Glutamatergic neuron (in vitro differentiated cells): ENCODE measurements at regions not wholly inside any gene's neighbourhood (a gene's known extent, or its start where the extent isn't known, plus 50 kb on each side); places are given as distances from the start of the nearest gene placed in this dataset.

Experiments used
- DNase-seq: peaks from one replicate; pipeline ENCODE4 v3.0.0; 2022
- H3K27ac Mint-ChIP-seq: one replicate; pipeline ENCODE4 v1.8.0; 2020; ENCODE audit warnings: mild to moderate bottlenecking, mixed read lengths, inconsistent platforms; ENCODE audit not compliant: unreplicated experiment
- H3K27me3 Mint-ChIP-seq: one replicate; pipeline ENCODE4 v1.8.0; 2020; ENCODE audit warnings: mild to moderate bottlenecking, moderate library complexity, mixed read lengths, inconsistent platforms; ENCODE audit not compliant: unreplicated experiment
- H3K36me3 Mint-ChIP-seq: one replicate; pipeline ENCODE4 v1.8.0; 2020; ENCODE audit warnings: mild to moderate bottlenecking, mixed read lengths, inconsistent platforms; ENCODE audit not compliant: unreplicated experiment
- H3K4me1 Mint-ChIP-seq: one replicate; pipeline ENCODE4 v1.8.0; 2020; ENCODE audit warnings: mild to moderate bottlenecking, low read depth, mixed read lengths, inconsistent platforms; ENCODE audit not compliant: unreplicated experiment
- H3K4me3 Mint-ChIP-seq: one replicate; pipeline ENCODE4 v1.8.0; 2020; ENCODE audit warnings: mild to moderate bottlenecking, mixed read lengths, inconsistent platforms; ENCODE audit not compliant: unreplicated experiment
- H3K9me3 Mint-ChIP-seq: one replicate; pipeline ENCODE4 v1.8.0; 2020; ENCODE audit warnings: mild to moderate bottlenecking, moderate library complexity, mixed read lengths, inconsistent platforms; ENCODE audit not compliant: unreplicated experiment
- TF ChIP-seq, protein P1 (sequence below): fragments of 200-600 bp; sonication (generic); IDR thresholded peaks from one replicate; pipeline ENCODE4 v1.5.0; 2021; ENCODE audit not compliant: partially characterized antibody, unreplicated experiment

DNA sequence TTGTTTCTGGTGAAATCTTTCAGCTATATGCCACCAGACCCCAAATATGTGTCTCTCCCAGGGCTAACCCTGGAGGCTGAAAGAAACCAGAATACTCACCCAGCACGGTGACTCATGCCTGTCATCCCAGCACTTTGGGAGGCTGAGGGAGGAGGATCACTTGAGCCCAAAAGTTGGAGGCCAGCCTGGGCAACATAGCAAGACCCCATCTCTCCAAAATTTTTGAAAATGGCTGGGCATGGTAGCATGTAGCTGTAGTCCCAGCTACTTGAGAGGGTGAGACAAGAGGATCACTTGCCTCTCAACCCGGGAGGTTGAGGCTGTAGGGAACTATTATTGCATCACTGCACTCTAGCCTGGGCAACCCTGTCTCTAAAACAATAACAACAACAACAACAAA is 76.1 kb upstream of the UQCRFS1 start:
- Mint-ChIP-seq H3K4me3 (no peak overlapping the region), H3K9me3 (no peaks in the 10 kb centered on the region), H3K4me1 (peaks cover 8% of the 10 kb centered on the region), H3K27ac (no peak overlapping the region), H3K27me3 (no peaks in the 10 kb centered on the region), H3K36me3 (peaks cover 8% of the 10 kb centered on the region)
- TF ChIP-seq, protein P1, sequence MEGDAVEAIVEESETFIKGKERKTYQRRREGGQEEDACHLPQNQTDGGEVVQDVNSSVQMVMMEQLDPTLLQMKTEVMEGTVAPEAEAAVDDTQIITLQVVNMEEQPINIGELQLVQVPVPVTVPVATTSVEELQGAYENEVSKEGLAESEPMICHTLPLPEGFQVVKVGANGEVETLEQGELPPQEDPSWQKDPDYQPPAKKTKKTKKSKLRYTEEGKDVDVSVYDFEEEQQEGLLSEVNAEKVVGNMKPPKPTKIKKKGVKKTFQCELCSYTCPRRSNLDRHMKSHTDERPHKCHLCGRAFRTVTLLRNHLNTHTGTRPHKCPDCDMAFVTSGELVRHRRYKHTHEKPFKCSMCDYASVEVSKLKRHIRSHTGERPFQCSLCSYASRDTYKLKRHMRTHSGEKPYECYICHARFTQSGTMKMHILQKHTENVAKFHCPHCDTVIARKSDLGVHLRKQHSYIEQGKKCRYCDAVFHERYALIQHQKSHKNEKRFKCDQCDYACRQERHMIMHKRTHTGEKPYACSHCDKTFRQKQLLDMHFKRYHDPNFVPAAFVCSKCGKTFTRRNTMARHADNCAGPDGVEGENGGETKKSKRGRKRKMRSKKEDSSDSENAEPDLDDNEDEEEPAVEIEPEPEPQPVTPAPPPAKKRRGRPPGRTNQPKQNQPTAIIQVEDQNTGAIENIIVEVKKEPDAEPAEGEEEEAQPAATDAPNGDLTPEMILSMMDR = no peak
- DNase-seq = no peak

DNA sequence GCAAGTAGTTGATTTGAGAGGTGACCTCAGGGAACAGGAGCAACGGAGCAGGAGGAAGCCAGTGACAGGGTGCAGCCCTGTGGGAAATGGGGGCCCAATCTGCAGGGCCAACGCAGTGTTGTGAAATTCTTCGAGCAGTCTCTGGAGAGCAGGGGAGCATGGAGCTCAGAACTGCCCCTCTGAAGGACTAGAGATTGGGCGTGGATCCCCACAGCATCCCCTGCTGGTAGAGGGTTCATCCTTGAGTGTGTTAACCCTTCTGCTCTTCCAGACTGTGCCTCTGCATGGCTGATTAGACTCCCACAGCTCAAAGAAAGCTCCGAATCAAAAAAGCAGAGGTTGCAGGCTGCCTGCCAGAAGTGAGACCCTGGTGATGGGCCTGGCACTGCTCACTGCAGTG is 77.9 kb upstream of the UQCRFS1 start:
- Mint-ChIP-seq H3K4me3 (no peak overlapping the region), H3K27me3 (no peaks in the 10 kb centered on the region), H3K36me3 (peaks cover 12% of the 10 kb centered on the region), H3K4me1 (peaks cover 6% of the 10 kb centered on the region), H3K27ac (no peak overlapping the region), H3K9me3 (peaks cover 1% of the 10 kb centered on the region)
- DNase-seq = no peak
- TF ChIP-seq, protein P1 = no peak

DNA sequence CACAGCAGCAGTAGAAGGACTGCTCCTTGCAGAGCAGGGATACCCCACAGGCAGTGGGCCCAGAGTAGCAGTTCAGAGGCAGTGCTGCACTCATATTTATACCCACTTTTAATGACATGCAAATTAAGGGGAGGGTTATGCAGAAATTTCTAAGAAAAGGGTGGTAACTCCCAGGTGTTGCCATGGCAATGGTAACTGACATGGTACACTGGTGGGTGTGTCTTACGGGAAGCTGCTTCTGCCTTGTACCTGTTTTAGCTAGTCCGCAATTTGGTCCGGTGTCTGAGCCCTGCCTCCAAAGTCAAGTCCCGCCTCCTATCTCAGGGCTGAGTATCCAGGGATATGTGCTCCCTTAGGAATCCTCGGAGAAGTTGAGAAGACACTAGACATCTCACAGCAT is 79.2 kb upstream of the UQCRFS1 start:
- no peak overlapping the region for H3K4me3 Mint-ChIP-seq
- peaks cover 6% of the 10 kb centered on the region for H3K4me1 Mint-ChIP-seq
- no peaks in the 10 kb centered on the region for H3K27me3 Mint-ChIP-seq
- TF ChIP-seq, protein P1 = no peak
- H3K27ac Mint-ChIP-seq = no peak overlapping the region
- peaks cover 12% of the 10 kb centered on the region for H3K36me3 Mint-ChIP-seq
- H3K9me3 Mint-ChIP-seq = peaks cover 1% of the 10 kb centered on the region
- DNase-seq = no peak

- Mint-ChIP-seq H3K36me3 (peaks cover 12% of the 10 kb centered on the region), H3K4me1 (peaks cover 6% of the 10 kb centered on the region), H3K4me3 (no peak overlapping the region), H3K27ac (no peak overlapping the region), H3K27me3 (no peaks in the 10 kb centered on the region), H3K9me3 (peaks cover 1% of the 10 kb centered on the region)
- no peak for DNase-seq
- TF ChIP-seq, protein P1 = no peak
Measured at GRCh38 chr19:29292562-29292961, 79.6 kb upstream of the UQCRFS1 start.

GRCh38 chr19:29293292-29293691 is 80.3 kb upstream of the UQCRFS1 start:
- Mint-ChIP-seq H3K27ac (no peak overlapping the region), H3K36me3 (peaks cover 4% of the 10 kb centered on the region), H3K4me3 (no peak overlapping the region), H3K27me3 (no peaks in the 10 kb centered on the region), H3K9me3 (peaks cover 1% of the 10 kb centered on the region), H3K4me1 (peaks cover 6% of the 10 kb centered on the region)
- TF ChIP-seq, protein P1 = no peak
- DNase-seq = no peak
